GM18861 (cell line): ENCODE measurements at regions not wholly inside any gene's neighbourhood (a gene's known extent, or its start where the extent isn't known, plus 50 kb on each side); places are given as distances from the start of the nearest gene placed in this dataset.
A peak's percentile ranks its signal among the peaks of the same experiment; 100 is the strongest.

Experiments used
- ATAC-seq: cut with Tn5 transposase; IDR thresholded peaks from one replicate; pipeline ENCODE4 v1.9.1; 2021; ENCODE audit not compliant: unreplicated experiment

DNA sequence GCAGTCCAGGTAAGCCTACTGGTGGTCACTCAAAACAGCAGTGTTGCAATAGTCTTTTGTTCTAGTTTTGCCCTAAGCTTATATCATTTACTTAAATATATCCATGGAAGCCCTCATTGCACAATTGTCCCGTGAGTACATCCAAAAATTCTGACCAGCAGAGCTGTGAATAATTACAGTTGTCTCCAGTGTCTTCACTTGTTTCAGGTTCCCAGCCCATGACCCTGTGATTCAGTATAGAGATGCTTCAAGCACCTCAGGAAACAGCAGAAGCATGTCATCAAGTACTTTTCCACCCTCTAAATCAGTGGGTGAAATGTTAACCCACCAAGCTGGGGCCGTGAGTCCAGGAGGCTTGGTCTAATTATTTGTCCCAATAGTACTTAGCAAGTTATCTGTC, 214.9 kb upstream of the RPS6KA3 start:
- ATAC-seq: no peak

GRCh38 chrX:20479896-20480295, 213.2 kb upstream of the RPS6KA3 start:
- no peak for ATAC-seq

- ATAC-seq: no peak
Measured at GRCh38 chrX:20479048-20479447, 212.3 kb upstream of the RPS6KA3 start.

GRCh38 chrX:20477836-20478524, 211.3 kb upstream of the RPS6KA3 start:
- no peak for ATAC-seq

DNA sequence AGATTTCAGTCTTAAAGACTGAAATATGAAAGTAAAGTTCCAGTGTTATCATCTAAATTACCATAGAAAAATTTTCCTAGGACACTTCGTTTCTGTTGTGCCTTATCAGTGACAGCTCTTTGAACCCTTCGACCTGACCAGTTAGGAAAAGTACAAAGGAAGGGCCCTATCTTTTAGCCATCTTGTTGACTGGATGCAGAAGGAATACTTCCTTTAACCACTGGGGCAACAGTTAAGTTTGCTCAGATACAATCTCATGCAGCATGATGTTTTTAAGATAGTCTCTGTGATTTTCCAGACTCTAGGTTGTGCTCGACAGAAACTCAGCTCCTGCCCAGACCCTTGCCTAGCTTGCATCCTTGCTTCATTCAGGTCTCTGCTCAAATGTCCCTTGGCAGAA, 210.5 kb upstream of the RPS6KA3 start:
- no peak for ATAC-seq

DNA sequence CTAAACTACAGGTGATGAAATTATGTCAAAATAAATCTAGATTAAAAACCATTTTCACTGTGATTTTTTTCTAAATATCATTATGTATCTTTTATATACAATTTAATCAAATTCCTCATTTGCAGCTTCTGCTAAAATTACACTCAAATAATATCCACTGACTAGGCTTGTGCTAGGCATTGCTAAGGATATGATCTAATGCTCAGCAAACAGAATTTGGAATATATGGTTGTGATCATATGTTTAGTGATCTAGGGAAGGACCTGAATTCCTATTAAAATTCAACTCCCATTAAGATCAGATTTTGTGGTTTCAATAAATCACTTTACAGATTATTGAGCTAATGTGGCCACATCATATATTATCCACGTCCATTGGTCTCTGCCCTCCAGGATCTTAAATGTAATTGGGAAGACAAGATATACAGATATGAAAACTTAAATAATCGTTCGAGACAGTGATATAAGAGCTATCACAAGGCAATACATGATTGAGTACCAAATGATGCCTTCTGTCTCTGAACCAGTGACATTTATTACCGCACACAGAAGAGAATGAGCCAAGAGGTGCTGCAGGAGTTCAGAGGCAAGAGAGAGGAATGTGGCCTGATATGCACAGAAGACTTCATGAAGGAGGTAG, 206.0 kb upstream of the RPS6KA3 start:
- no peak for ATAC-seq

DNA sequence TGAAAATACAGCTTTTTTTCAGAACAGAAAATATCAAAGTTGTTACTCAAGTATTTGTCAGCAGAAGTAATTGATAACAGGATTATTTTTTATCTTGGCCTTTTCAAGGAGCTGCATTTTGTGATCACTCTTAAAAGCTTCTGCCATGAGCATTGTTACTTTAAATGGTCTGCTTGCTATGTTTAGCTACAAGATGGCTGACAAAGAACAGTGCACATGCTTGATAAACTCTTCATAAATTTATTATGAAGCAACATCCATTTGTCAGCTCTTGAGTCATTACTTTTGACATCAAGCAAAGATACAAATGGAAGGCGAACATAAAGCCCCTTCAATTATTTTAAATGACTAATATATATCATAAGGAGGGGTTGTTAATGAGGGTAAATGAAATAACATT, 205.4 kb upstream of the RPS6KA3 start:
- ATAC-seq: no peak

DNA sequence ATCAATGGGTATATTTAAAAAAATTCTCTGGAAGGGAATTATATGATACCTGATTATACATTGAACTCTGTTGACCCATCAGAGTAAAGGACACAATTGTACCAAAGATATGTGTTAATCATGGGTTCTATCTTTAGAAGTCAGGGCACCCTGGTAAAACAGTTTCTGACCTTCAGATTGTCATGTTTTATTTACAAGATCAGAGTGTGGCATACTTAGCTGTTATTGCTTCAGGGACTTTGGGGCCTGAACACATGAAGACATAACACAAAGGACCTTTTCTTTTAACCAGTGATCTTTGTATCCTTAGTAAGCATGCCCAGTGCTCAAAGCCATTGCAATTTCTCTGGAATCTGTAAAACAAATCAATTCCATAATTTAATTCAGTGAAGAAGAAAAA, 204.8 kb upstream of the RPS6KA3 start:
- ATAC-seq: no peak

DNA sequence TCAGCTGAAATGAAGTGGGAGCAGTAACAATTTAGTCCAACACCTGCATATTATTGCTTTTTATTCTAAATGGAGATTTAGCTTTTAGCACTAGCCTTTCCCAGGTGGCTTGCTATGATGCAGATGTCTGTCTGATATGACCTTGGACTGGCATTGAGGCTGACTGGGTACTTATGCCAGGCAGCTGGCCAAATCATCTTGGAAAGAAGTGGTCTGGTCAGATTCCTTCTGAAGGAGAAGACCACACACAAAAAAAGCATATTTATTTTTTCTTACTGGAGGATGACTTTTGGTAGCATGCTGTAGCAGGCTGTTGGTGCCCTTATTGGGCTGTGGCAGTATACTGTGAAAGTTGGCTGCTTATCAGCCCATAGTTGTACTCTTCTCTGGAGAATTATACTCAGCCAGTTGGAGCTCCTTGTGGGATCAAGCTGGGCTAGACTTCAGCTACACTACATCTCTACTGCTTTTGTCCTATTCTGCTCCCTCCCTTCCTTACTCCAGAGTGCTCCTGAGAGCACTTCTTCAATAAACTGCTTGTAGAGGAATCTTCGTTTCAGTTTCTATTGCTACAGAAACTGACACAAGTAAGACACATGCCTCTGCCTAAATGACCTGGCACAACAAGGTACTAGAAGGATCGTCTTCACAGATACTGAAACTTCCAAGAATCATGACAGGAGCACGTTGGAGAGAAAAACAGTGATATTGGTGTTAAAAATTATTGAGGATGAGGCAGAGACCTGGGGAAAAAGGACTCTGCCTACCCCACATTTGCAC, 196.8 kb upstream of the RPS6KA3 start:
- no peak for ATAC-seq

DNA sequence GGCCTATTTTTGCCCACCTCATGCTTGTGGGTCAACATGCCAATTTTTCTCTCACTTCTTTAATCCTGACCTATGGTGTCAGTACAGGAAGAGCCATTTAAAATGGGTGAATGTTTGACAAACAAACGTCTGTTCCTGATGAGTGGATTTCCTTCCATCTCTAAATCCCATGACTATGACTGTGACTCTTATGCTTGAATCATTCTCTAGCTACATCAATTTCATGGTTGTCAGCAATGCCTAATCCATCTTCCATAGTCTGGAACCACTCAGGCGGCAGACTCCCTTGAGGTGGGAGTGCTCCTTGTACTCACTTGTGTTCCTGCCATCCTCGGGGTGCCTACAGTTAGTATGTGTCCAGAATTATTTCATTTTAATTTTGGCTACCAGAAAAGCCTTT, 194.9 kb upstream of the RPS6KA3 start:
- no peak for ATAC-seq

GRCh38 chrX:20461002-20461401, 194.3 kb upstream of the RPS6KA3 start:
- ATAC-seq: no peak

- ATAC-seq: no peak
Measured at GRCh38 chrX:20459410-20460350, 193.0 kb upstream of the RPS6KA3 start.

GRCh38 chrX:20456971-20457370, 190.3 kb upstream of the RPS6KA3 start:
- ATAC-seq: no peak

DNA sequence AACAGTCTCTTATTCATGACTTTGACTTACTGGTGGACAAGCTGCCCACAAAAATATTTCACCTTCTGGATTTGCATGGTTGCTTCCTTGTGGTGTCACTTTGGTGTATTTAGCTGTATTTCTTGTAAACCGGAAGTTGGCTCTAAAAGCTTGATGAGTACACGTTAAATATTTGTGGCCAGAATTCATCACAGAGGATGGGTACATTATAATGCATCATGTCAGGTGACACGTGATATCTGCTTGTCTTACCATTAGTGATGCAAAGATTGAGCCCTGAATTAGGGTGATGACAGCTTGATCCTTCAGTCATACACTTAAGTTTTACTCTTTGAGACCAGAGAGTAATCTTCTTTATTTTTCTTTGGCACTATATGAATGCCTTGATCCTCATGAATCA, 188.3 kb upstream of the RPS6KA3 start:
- ATAC-seq: no peak

- ATAC-seq: no peak
Measured at GRCh38 chrX:20454117-20454516, 187.4 kb upstream of the RPS6KA3 start.

GRCh38 chrX:20452487-20452886, 185.8 kb upstream of the RPS6KA3 start:
- peak; percentile 71 for ATAC-seq

DNA sequence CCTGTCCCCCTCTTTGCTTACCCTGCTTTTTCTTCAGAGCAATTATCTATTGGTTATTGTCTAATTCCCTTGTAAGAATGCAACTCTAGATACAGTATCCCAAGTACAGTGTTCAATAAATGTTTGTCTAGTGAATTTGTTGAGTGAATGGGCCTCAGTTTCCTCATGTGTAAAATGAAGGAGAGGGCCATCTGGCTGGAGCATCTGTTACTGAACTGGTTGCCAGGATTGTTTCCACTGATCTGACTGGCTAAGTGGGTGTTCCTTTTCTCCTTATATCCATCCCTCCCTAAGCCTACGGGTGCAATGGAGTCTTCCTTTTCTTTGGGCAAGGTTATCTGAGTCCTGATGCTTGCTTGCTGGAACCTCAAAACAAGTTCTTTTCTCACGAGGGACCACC, 185.2 kb upstream of the RPS6KA3 start:
- no peak for ATAC-seq

- no peak for ATAC-seq
Measured at GRCh38 chrX:20445109-20445508, 178.4 kb upstream of the RPS6KA3 start.

GRCh38 chrX:20442597-20442996, 175.9 kb upstream of the RPS6KA3 start:
- ATAC-seq: peak; percentile 57

DNA sequence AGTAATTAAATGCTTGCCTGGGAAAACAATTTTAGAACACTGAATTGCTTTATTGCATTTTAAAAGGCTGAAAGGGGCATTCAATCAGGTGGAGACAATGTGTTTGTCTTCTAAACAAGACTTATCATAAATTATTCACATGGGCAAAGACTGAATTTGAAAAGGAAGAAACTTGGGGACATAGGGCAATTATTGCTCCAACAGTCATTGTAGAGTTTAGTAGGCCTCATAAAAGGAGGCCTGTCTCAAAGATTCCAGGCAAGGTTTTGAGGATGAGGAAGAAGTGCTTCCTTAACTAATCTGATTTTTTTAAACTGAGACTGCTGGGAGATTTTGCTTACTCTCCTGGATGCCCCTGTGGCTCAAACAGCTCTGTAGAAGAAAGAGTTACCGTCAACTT, 174.4 kb upstream of the RPS6KA3 start:
- no peak for ATAC-seq

- ATAC-seq: no peak
Measured at GRCh38 chrX:20438871-20439526, 172.3 kb upstream of the RPS6KA3 start.
